Motor neuron (in vitro differentiated cells): ENCODE measurements at regions not wholly inside any gene's neighbourhood (a gene's known extent, or its start where the extent isn't known, plus 50 kb on each side); places are given as distances from the start of the nearest gene placed in this dataset.
"Not testable (repeated sequence)": the region's sequence is repeated elsewhere in the genome, so short reads cannot be mapped to it uniquely, and the experiment has no call there.

ENCODE experiments used
- ATAC-seq, 8 experiments: fragments of 200-7000 bp; cut with Tn5 transposase; replicated peaks in 6 of 8; 2 replicates each; pipeline ENCODE4 v1.8.0; 2021; ENCODE audit warnings: mild to moderate bottlenecking in 8 of 8, moderate library complexity in 8 of 8
- H3K27ac ChIP-seq, 2 donors: fragments of 250-450 bp; sonication (Bioruptor Pico); 2 replicates each; pipeline ENCODE4 v1.9.0; 2021; ENCODE audit warnings: antibody characterized with exemption in 2 of 2, mild to moderate bottlenecking in 2 of 2, moderate library complexity in 1 of 2
- H3K4me1 ChIP-seq, 2 donors: fragments of 250-450 bp; sonication (Bioruptor Pico); replicated peaks in 1 of 2; 2 replicates each; pipeline ENCODE4 v1.6.1; 2021; ENCODE audit warnings: antibody characterized with exemption in 2 of 2, mild to moderate bottlenecking in 2 of 2, moderate library complexity in 1 of 2
- H3K4me3 ChIP-seq, 5 donors: fragments of 250-450 bp; sonication (Bioruptor Pico); 2 replicates each; pipeline ENCODE4 v1.9.0; 2021; ENCODE audit warnings: antibody characterized with exemption in 5 of 5, mild to moderate bottlenecking in 5 of 5, moderate library complexity in 4 of 5
- WGBS, 10 experiments: fragments of 450-650 bp; shearing (Covaris generic); methylation state at CpG; one replicate each; pipeline ENCODE4 v1.0.0; 2022; 5-methylcytosine and 5-hydroxymethylcytosine counted together
- in situ Hi-C, 9 experiments: fragments of 400-800 bp; cut with MboI; loops; one replicate each; pipeline ENCODE4 v1.15.0; 2021; ENCODE audit warnings: low sequenced_read_pairs in 9 of 9, low pct_unique_long_range_greater_than_20kb in 2 of 9; ENCODE audit not compliant: unreplicated experiment in 9 of 9

DNA sequence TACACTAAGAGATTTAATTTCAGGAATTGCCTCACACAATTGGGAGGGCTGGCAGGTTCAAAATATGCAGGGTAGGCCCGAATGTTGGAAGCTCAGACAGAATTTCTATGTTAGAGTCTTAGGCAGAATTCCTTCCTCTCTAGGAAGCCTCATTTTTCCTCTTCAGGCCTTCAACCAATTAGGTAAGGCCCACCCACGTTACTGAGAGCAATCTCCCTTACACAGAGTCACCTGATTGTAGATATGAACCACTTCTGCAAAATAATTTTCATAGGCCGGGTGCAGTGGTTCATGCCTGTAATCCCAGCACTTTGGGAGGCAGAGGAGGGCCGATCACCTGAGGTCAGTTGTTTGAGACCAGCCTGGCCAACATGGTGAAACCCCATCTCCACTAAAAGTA, 50.2 kb upstream of the HIVEP1 start:
- ATAC-seq = no peak
- 40 to 100% (median 80%) methylated on average over 1 to 4 of the region's 4 CpGs; no CpG with 5 or more reads in 2 of the 10 experiments for WGBS, 10 experiments
- Histone ChIP-seq H3K4me1 (no peaks in the 10 kb centered on the region), H3K4me3 (no peak overlapping the region), H3K27ac (no peak overlapping the region)
- in situ Hi-C loops = no loop called here

- WGBS, 10 experiments = 58 to 93% (median 72%) methylated on average over 3 to 12 of the region's 12 CpGs
- Histone ChIP-seq H3K4me1 (no peaks in the 10 kb centered on the region), H3K27ac (no peak overlapping the region), H3K4me3 (no peak overlapping the region)
- in situ Hi-C loops = no loop called here
- peak in 1 of 8 experiments; percentile 82 for ATAC-seq
These were observed 51.0 kb upstream of the HIVEP1 start for GRCh38 chr6:11960909-11961779.

DNA sequence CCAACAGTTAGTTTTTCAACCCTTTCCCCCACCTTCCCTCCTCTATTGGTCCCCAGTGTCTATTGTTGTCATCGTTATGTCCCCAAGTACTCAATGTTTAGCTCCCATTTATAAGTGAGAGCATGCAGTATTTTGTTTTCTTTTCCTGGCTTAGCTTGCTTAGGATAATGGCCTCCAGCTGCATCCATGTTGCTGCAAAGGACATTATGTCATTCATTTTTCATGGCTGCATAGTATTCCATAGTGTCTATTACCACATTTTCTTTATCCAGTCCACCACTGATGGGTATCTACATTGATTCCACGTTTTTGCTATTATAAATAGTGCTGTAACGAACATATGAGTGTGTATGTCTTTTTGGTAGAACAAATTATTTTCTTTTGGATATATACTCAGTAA, 55.3 kb upstream of the HIVEP1 start:
- Histone ChIP-seq H3K27ac (no peak overlapping the region), H3K4me1 (no peaks in the 10 kb centered on the region), H3K4me3 (no peak overlapping the region)
- WGBS, 10 experiments = 20 to 100% (median 59%) methylated on average over 1 to 3 of the region's 3 CpGs
- in situ Hi-C loops = no loop called here
- ATAC-seq = no peak

DNA sequence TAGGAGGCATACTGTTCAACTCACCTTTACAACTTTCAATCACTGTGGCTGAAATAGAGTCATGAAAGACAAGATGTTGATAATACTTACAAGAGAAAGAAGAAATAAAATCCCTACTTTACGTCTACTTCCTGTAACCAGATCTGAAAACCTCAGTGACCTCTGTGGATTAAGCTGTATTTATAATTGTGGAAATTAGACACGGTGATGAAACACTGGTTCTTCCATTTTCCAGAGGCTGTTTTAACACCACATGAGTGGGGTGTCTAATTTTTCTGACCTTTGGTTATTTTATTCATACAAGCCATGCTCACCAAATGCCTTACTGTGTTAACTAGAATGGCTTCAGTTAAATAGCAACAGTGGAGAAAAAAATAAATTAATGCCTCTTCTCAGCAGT, 58.5 kb upstream of the HIVEP1 start:
- in situ Hi-C loops = no loop called here
- no peak for ATAC-seq
- 73 to 100% (median 98%) methylated on average over 1 to 2 of the region's 2 CpGs for WGBS, 10 experiments
- Histone ChIP-seq H3K27ac (no peak overlapping the region), H3K4me1 (peaks cover 0 to 6% of the 10 kb centered on the region in 2 donors), H3K4me3 (no peak overlapping the region)

DNA sequence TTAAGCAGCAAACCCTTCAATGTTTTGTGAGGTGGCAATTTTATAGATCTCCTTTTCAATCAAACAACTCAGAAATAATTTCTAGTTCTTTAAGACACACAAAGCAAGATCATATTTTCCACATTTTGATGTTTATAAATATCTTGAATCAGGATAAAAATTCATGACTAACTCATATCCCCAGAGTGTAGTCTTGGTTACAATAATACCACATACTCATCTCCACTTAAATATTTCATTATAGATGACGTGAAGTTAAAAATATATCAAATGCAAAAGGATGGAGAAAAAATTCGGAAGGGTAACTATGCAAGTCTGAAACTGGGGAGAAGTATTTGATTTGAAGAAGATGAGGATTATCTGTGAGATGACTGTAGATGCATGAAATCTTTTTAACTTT, 59.8 kb upstream of the HIVEP1 start:
- ATAC-seq = no peak
- Histone ChIP-seq H3K4me1 (peaks cover 0 to 6% of the 10 kb centered on the region in 2 donors), H3K4me3 (no peak overlapping the region), H3K27ac (no peak overlapping the region)
- in situ Hi-C loops = no loop called here
- WGBS, 10 experiments = 50 to 96% (median 90%) methylated on average over 2 of the region's 2 CpGs; no CpG with 5 or more reads in 3 of the 10 experiments

GRCh38 chr6:11951868-11952267, 60.2 kb upstream of the HIVEP1 start:
- Histone ChIP-seq H3K4me1 (peaks cover 0 to 6% of the 10 kb centered on the region in 2 donors), H3K4me3 (no peak overlapping the region), H3K27ac (no peak overlapping the region)
- in situ Hi-C loops = no loop called here
- ATAC-seq = no peak
- WGBS, 10 experiments = 4 to 92% (median 67%) methylated on average over 2 to 3 of the region's 3 CpGs

DNA sequence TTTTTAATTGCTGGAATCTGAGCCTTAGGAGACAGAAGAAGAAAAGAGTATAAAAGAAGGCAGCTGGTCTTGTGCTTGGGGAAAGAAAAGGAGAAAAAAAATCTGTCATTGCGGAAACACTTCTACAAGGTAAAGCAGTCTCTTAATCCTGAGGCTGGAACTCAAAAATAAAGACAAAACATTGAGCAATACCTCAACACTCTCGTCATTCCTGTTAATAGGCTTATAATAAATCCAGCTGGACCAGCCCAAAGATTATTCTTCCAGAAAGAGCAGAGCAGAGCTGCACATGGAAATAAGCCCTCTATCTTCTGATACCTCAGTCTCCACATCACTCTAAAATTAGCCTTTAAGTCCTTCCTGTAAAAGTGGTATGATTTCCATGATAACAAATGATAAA, 62.0 kb upstream of the HIVEP1 start:
- H3K27ac ChIP-seq = no peak overlapping the region
- WGBS, 10 experiments = 42 to 100% (median 73%) methylated on average over 1 to 2 of the region's 2 CpGs; no CpG with 5 or more reads in 1 of the 10 experiments
- H3K4me1 ChIP-seq = peaks cover 0 to 6% of the 10 kb centered on the region in 2 donors
- ATAC-seq = peak in 1 of 8 experiments; percentile 29
- no peak overlapping the region for H3K4me3 ChIP-seq
- in situ Hi-C loops = no loop called here

- no peak for ATAC-seq
- Histone ChIP-seq H3K4me3 (no peak overlapping the region), H3K4me1 (peaks cover 0 to 6% of the 10 kb centered on the region in 2 donors), H3K27ac (no peak overlapping the region)
- WGBS, 10 experiments = 28 to 85% (median 45%) methylated on average over 1 to 2 of the region's 2 CpGs; no CpG with 5 or more reads in 3 of the 10 experiments
- in situ Hi-C loops = no loop called here
These were observed 64.5 kb upstream of the HIVEP1 start for GRCh38 chr6:11947575-11947974.

DNA sequence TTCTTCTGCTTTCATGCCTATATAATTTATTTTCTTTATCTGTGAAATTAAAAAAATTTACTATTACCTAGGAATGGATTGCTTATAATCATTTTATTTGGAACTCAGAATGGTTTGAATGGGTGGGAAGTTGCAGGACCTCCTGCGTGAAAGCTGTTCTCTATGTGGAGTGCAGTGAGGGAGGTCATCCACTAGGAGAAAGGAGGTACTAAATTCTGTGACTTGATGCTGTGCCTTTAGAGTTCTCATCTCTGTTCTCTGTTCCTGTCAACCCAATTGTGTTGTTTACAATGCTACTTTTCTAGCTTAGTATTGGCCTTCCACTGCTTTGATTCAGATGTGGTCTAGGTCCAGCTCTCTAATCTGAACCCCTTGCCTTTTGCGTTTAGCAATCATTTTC, 65.0 kb upstream of the HIVEP1 start:
- WGBS, 10 experiments = 76 to 100% (median 93%) methylated on average over 1 to 2 of the region's 2 CpGs
- in situ Hi-C loops = no loop called here
- Histone ChIP-seq H3K27ac (no peak overlapping the region), H3K4me3 (no peak overlapping the region), H3K4me1 (peaks cover 0 to 6% of the 10 kb centered on the region in 2 donors)
- ATAC-seq = no peak

- WGBS, 10 experiments = 33 to 100% (median 55%) methylated on average over 1 of the region's 1 CpG; no CpG with 5 or more reads in 5 of the 10 experiments
- no peak for ATAC-seq
- in situ Hi-C loops = no loop called here
These were observed 68.0 kb upstream of the HIVEP1 start for GRCh38 chr6:11944111-11944510.

GRCh38 chr6:11943060-11943459, 69.1 kb upstream of the HIVEP1 start:
- ATAC-seq = no peak
- H3K4me3 ChIP-seq = no peak overlapping the region
- in situ Hi-C loops = no loop called here
- H3K4me1 ChIP-seq = peaks cover 0 to 1% of the 10 kb centered on the region in 2 donors
- no peak overlapping the region for H3K27ac ChIP-seq
- 20 to 100% (median 100%) methylated on average over 1 to 5 of the region's 5 CpGs; no CpG with 5 or more reads in 3 of the 10 experiments for WGBS, 10 experiments

More at GRCh38 chr6:11944111-11944510, 68.0 kb upstream of the HIVEP1 start:
- H3K4me3 ChIP-seq = no peak overlapping the region
- H3K27ac ChIP-seq = no peak overlapping the region
- no peaks in the 10 kb centered on the region for H3K4me1 ChIP-seq

DNA sequence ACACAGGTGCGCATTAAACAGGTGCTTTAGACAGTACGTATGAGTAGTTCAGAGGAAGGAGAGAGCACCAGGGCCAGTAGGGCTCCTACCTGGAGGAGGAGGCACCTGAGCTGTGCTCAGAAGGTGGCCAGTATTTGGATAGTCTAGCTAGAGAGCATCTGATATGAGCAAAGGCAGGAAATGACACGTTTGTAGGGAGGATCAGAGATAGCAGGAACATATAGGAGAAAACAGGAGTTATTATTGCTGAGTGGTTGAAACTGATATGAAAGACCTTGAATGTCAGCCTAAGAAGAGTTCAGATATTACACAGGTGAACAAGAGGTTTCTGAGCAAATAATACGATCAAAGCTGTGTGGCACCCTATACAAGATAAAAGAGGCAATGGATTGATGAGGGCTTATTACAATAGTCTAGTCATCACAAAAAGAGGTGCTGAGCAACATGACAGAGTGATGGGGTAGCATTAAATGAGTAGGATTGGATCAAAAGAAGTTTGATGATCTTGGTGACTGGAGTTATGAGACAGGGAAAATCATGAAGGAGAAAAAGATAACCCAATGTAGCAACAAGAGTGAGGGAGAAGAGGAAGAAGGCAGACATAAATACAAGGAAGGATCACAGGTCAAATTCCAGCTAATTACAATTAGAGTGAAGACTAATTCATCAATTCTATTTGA, 69.8 kb upstream of the HIVEP1 start:
- WGBS, 10 experiments = 28 to 100% (median 82%) methylated on average over 1 to 4 of the region's 4 CpGs; no CpG with 5 or more reads in 2 of the 10 experiments
- in situ Hi-C loops = no loop called here
- ATAC-seq = no peak
- Histone ChIP-seq H3K4me3 (no peak overlapping the region), H3K4me1 (peaks cover 0 to 4% of the 10 kb centered on the region in 2 donors), H3K27ac (no peak overlapping the region)

- in situ Hi-C loops, ATAC-seq, H3K4me1 ChIP-seq, H3K27ac ChIP-seq, H3K4me3 ChIP-seq: not testable (repeated sequence)
- 80 to 100% (median 89%) methylated on average over 1 to 7 of the region's 8 CpGs for WGBS, 10 experiments
These were observed 71.5 kb upstream of the HIVEP1 start for GRCh38 chr6:11940532-11941166.
